Chondrocyte (in vitro differentiated cells): ENCODE measurements at regions not wholly inside any gene's neighbourhood (a gene's known extent, or its start where the extent isn't known, plus 50 kb on each side); places are given as distances from the start of the nearest gene placed in this dataset.

Experiments
- DNase-seq: peaks from one replicate; pipeline ENCODE4 v3.0.0; 2021; ENCODE audit warnings: mixed read lengths, low spot score
- H3K27ac Mint-ChIP-seq: one replicate; pipeline ENCODE4 v1.8.0; 2021; ENCODE audit warnings: mild to moderate bottlenecking, moderate library complexity, mixed read lengths; ENCODE audit not compliant: unreplicated experiment
- H3K27me3 Mint-ChIP-seq: 2 replicates; pipeline ENCODE4 v1.8.0; 2021; ENCODE audit warnings: low read depth, mixed read lengths
- H3K36me3 Mint-ChIP-seq: 2 replicates; pipeline ENCODE4 v1.8.0; 2021; ENCODE audit warnings: low read depth, mixed read lengths
- H3K4me1 Mint-ChIP-seq: 2 replicates; pipeline ENCODE4 v1.8.0; 2021; ENCODE audit warnings: low read depth, mild to moderate bottlenecking, mixed read lengths
- H3K4me3 Mint-ChIP-seq: one replicate; pipeline ENCODE4 v1.8.0; 2021; ENCODE audit warnings: mild to moderate bottlenecking, moderate library complexity, mixed read lengths; ENCODE audit not compliant: unreplicated experiment
- H3K9me3 Mint-ChIP-seq: 2 replicates; pipeline ENCODE4 v1.8.0; 2021; ENCODE audit warnings: low read depth, mixed read lengths
- CTCF ChIP-seq: fragments of 200-600 bp; sonication (generic); IDR thresholded peaks from 2 replicates; pipeline ENCODE4 v1.5.0; 2021; ENCODE audit warnings: antibody characterized with exemption, mild to moderate bottlenecking, moderate library complexity

- no peak overlapping the region for H3K27ac Mint-ChIP-seq
- no peaks in the 10 kb centered on the region for H3K27me3 Mint-ChIP-seq
- H3K9me3 Mint-ChIP-seq, result peaks cover 17% of the 10 kb centered on the region
- TF ChIP-seq CTCF, result no peak
- no peaks in the 10 kb centered on the region for H3K36me3 Mint-ChIP-seq
- no peak overlapping the region for H3K4me3 Mint-ChIP-seq
- no peak for DNase-seq
- peaks cover 9% of the 10 kb centered on the region for H3K4me1 Mint-ChIP-seq
Measured at GRCh38 chrX:69037786-69038185, 127.5 kb downstream of the PJA1 start.

DNA sequence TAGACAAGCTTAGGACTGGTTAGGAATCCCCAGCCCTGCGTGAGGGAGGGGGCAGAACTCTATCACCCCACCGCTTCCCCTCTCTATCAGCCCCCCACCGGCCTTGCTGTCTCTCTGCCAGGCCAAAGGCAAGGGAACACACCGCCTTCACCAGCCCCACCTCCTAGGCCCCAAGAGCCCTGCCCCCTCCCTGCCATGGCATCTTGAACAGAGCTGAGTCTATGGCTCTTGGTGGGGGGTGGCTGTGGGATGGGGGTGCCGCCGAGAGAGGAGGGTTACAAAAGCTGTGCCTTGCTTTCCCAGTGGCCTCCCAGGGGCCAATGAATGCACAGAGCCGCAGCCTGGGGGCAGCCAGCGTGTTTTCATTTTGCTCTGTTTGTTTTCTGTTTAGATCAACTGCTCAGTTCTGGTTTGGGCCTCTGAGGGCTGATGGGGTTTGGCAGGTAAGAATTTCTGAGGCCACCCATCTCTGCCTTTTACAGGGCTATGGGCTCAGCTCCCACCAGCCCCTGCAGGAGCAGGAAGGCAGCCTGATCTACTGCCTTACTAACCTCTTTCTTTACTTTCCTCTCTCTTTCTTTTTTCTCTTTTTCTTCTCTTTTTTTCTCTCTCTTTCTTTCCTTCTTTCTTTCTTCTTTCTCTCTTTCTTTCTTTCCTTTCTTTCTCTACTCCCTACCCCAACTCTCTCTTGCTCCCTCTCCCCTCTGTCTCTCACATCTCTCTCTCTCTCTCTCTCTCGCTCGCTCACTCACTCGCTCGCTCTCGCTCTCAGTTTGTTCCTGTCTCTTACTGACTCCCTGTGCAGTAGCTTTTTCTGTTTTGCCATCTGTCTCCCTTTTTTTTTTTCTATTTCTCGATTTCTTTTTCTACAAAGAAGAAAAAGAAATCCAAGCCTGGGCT lies 128.3 kb downstream of the PJA1 start:
- Mint-ChIP-seq H3K4me3 (no peak overlapping the region), H3K9me3 (peaks cover 13% of the 10 kb centered on the region), H3K27me3 (no peaks in the 10 kb centered on the region), H3K27ac (no peak overlapping the region), H3K4me1 (peaks cover 9% of the 10 kb centered on the region), H3K36me3 (no peaks in the 10 kb centered on the region)
- TF ChIP-seq CTCF, result no peak
- DNase-seq, result no peak

DNA sequence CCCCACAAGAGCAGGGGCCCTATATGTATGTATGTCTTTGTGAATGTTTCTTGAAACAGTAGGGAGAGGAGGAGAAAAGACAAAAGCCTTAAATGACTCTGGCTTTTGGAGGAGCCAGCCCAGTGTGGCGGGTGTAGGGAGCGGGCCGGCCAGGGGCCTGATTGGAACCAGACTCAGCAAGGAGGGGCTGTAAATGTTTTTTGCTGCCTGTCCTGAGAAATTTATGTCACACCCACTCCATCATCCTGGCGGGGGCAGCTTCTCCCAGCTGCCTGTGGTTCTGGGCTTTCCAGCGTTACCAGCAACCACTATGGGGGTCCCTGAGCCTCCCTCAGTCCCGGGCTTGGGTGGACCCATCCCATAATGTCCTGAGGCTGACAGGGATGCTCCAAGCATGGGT lies 130.8 kb downstream of the PJA1 start:
- H3K4me3 Mint-ChIP-seq, result no peak overlapping the region
- no peaks in the 10 kb centered on the region for H3K36me3 Mint-ChIP-seq
- H3K4me1 Mint-ChIP-seq, result peaks cover 9% of the 10 kb centered on the region
- DNase-seq, result no peak
- no peak overlapping the region for H3K27ac Mint-ChIP-seq
- no peak for TF ChIP-seq CTCF
- H3K27me3 Mint-ChIP-seq, result no peaks in the 10 kb centered on the region
- peaks cover 12% of the 10 kb centered on the region for H3K9me3 Mint-ChIP-seq

GRCh38 chrX:69033936-69034335 lies 131.3 kb downstream of the PJA1 start:
- TF ChIP-seq CTCF, result no peak
- Mint-ChIP-seq H3K36me3 (no peaks in the 10 kb centered on the region), H3K27ac (no peak overlapping the region), H3K9me3 (peaks cover 10% of the 10 kb centered on the region), H3K27me3 (no peaks in the 10 kb centered on the region), H3K4me3 (no peak overlapping the region), H3K4me1 (peaks cover 9% of the 10 kb centered on the region)
- DNase-seq, result no peak

- Mint-ChIP-seq H3K9me3 (peaks cover 3% of the 10 kb centered on the region), H3K27me3 (no peaks in the 10 kb centered on the region), H3K4me1 (peaks cover 2% of the 10 kb centered on the region), H3K27ac (no peak overlapping the region), H3K4me3 (no peak overlapping the region), H3K36me3 (no peaks in the 10 kb centered on the region)
- no peak for DNase-seq
- TF ChIP-seq CTCF, result no peak
Measured at GRCh38 chrX:69032601-69033000, 132.7 kb downstream of the PJA1 start.
